Gastrocnemius medialis (tissue), 4 donors: ENCODE measurements at regions not wholly inside any gene's neighbourhood (a gene's known extent, or its start where the extent isn't known, plus 50 kb on each side); places are given as distances from the start of the nearest gene placed in this dataset.

Source experiments
- ATAC-seq, 2 donors: fragments of 150-250 bp; one replicate each; pipeline ENCODE4 v1.9.1; 2016
- DNase-seq, 2 donors: peaks; one replicate each; pipeline ENCODE4 v3.0.0-alpha.2; 2019
- H3K27ac ChIP-seq, 4 donors: fragments of 200-600 bp; sonication (generic); 1 replicate in 1 of 4; 2 replicates in 3 of 4; pipeline ENCODE4 v1.5.1; 2016 to 2018; ENCODE audit warnings: mild to moderate bottlenecking in 2 of 4, moderate library complexity in 1 of 4
- H3K27me3 ChIP-seq, 3 donors: fragments of 200-600 bp; sonication (generic) in 2 of 3; 1 replicate in 1 of 3; 2 replicates in 2 of 3; pipeline versions ENCODE4 v1.5.1 to v1.6.0; 2016 to 2019; ENCODE audit warnings: mild to moderate bottlenecking in 1 of 3, moderate library complexity in 1 of 3
- H3K36me3 ChIP-seq, 2 donors: fragments of 200-600 bp; sonication (generic) in 1 of 2; one replicate each; pipeline ENCODE4 v1.5.1; 2017 to 2018
- H3K4me1 ChIP-seq, 2 donors: fragments of 200-600 bp; sonication (generic) in 1 of 2; one replicate each; pipeline ENCODE4 v1.5.1; 2016 to 2017; ENCODE audit warnings: mild to moderate bottlenecking in 2 of 2
- H3K4me3 ChIP-seq, 4 donors: fragments of 200-600 bp; sonication (generic) in 3 of 4; 1 replicate in 1 of 4; 2 replicates in 3 of 4; pipeline ENCODE4 v1.5.1; 2016 to 2019; ENCODE audit warnings: mild to moderate bottlenecking in 2 of 4
- H3K9me3 ChIP-seq, 3 donors: fragments of 200-600 bp; sonication (generic) in 2 of 3; 1 replicate in 1 of 3; 2 replicates in 2 of 3; pipeline ENCODE4 v1.5.1; 2016 to 2019
- POLR2A ChIP-seq, 2 donors: fragments of 450-650 bp; IDR thresholded peaks; one replicate each; pipeline ENCODE4 v1.6.1; 2017; ENCODE audit warnings: antibody characterized with exemption in 2 of 2, mild to moderate bottlenecking in 2 of 2, moderate library complexity in 2 of 2
- in situ Hi-C, 4 donors: fragments of 200-750 bp; cut with MboI; loops; one replicate each; pipeline versions ENCODE4 v1.15.0 to v1.8.0; 2017; ENCODE audit warnings: low sequenced_read_pairs in 4 of 4
- intact Hi-C: fragments of 100-400 bp; cut with DNase I; formaldehyde crosslinking; loops from one replicate; pipeline ENCODE4 v1.15.1; 2023; ENCODE audit warnings: low total_unique reads
- TF ChIP-seq, protein P1 (sequence below), 5 experiments: fragments of 450-650 bp in 3 of 5; fragments of 200-600 bp in 2 of 5; sonication (generic) in 2 of 5; IDR thresholded peaks in 4 of 5; conservative IDR thresholded peaks in 1 of 5; 1 replicate in 4 of 5; 2 replicates in 1 of 5; pipeline ENCODE4 v1.5.1; 2016 to 2019; ENCODE audit warnings: antibody characterized with exemption in 5 of 5, mild to moderate bottlenecking in 3 of 5, moderate library complexity in 3 of 5

- H3K4me3 ChIP-seq, result no peak overlapping the region
- TF ChIP-seq, protein P1, sequence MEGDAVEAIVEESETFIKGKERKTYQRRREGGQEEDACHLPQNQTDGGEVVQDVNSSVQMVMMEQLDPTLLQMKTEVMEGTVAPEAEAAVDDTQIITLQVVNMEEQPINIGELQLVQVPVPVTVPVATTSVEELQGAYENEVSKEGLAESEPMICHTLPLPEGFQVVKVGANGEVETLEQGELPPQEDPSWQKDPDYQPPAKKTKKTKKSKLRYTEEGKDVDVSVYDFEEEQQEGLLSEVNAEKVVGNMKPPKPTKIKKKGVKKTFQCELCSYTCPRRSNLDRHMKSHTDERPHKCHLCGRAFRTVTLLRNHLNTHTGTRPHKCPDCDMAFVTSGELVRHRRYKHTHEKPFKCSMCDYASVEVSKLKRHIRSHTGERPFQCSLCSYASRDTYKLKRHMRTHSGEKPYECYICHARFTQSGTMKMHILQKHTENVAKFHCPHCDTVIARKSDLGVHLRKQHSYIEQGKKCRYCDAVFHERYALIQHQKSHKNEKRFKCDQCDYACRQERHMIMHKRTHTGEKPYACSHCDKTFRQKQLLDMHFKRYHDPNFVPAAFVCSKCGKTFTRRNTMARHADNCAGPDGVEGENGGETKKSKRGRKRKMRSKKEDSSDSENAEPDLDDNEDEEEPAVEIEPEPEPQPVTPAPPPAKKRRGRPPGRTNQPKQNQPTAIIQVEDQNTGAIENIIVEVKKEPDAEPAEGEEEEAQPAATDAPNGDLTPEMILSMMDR (IDR thresholded peaks at IDR 0.05 in 4 of 5, conservative IDR thresholded peaks at IDR 0.05 in 1 of 5), result no peak
- no peak for TF ChIP-seq POLR2A (IDR thresholded peaks at IDR 0.05)
- intact Hi-C loops, result no loop called here
- DNase-seq (no peak), ATAC-seq (no peak)
- no peaks in the 10 kb centered on the region for H3K4me1 ChIP-seq
- H3K27me3 ChIP-seq, result no peaks in the 10 kb centered on the region
- no peaks in the 10 kb centered on the region for H3K9me3 ChIP-seq
- no peak overlapping the region for H3K27ac ChIP-seq
- no peaks in the 10 kb centered on the region for H3K36me3 ChIP-seq
- in situ Hi-C loops, result no loop called here
These were observed 510.3 kb downstream of the EPHA3 start for GRCh38 chr3:89617706-89618105.

DNA sequence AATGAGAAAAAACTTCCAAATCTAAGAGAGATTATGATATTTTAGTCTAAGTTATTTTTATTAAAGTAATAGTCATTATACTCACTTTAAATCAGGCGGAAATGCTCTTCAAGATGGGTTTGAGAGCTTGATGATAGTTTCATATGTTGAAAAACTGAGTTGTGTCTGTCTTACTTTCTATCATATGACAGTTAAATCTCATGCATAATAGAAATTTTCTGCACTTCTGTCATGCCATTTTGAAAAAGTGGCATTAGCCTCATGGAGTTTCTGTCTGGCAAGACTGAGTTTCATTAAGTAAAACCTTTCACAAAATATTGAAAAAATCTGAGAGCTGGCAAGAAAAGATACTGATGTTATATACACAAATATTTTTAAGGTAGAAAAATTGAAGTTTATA is 511.8 kb downstream of the EPHA3 start:
- Histone ChIP-seq H3K27ac (no peak overlapping the region), H3K36me3 (no peaks in the 10 kb centered on the region), H3K27me3 (no peaks in the 10 kb centered on the region), H3K4me1 (no peaks in the 10 kb centered on the region), H3K4me3 (no peak overlapping the region), H3K9me3 (no peaks in the 10 kb centered on the region)
- DNase-seq, result no peak
- ATAC-seq, result no peak
- TF ChIP-seq POLR2A (IDR thresholded peaks at IDR 0.05), result no peak
- TF ChIP-seq, protein P1 (IDR thresholded peaks at IDR 0.05 in 4 of 5, conservative IDR thresholded peaks at IDR 0.05 in 1 of 5), result no peak
- in situ Hi-C loops, result no loop called here
- intact Hi-C loops, result no loop called here

- in situ Hi-C loops (no loop called here), intact Hi-C loops (no loop called here)
- no peak overlapping the region for H3K4me3 ChIP-seq
- TF ChIP-seq, protein P1 (IDR thresholded peaks at IDR 0.05 in 4 of 5, conservative IDR thresholded peaks at IDR 0.05 in 1 of 5), result no peak
- no peak for TF ChIP-seq POLR2A (IDR thresholded peaks at IDR 0.05)
- no peaks in the 10 kb centered on the region for H3K9me3 ChIP-seq
- no peak for DNase-seq
- ATAC-seq, result no peak
- H3K36me3 ChIP-seq, result no peaks in the 10 kb centered on the region
- H3K27me3 ChIP-seq, result no peaks in the 10 kb centered on the region
- H3K4me1 ChIP-seq, result no peaks in the 10 kb centered on the region
- no peak overlapping the region for H3K27ac ChIP-seq
These were observed 514.8 kb downstream of the EPHA3 start for GRCh38 chr3:89622063-89622700.

DNA sequence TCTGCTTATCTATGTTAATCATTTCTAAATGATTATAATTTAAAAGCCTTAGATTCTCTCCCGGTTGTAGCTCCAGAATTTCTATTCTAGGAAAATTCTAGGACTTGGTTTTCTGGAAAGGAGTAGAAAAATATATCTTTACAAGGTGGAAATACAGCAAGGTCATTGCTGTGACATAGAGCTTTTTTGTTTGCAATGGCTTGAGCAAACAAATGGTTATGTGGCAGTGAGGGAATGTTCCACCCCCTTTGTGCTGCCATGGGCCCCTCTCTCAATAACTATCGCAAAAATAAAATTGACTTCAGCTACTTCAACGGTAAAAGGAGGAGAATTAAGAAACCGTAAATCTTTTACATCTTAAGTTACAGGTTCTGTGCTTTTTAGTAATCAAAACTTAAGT is 517.1 kb downstream of the EPHA3 start:
- DNase-seq, result no peak
- no peak overlapping the region for H3K4me3 ChIP-seq
- ATAC-seq, result no peak

More for the DNA sequence above, 517.1 kb downstream of the EPHA3 start:
- Histone ChIP-seq H3K36me3 (no peaks in the 10 kb centered on the region), H3K4me1 (no peaks in the 10 kb centered on the region), H3K27ac (no peak overlapping the region), H3K27me3 (no peaks in the 10 kb centered on the region), H3K9me3 (no peaks in the 10 kb centered on the region)
- TF ChIP-seq POLR2A (IDR thresholded peaks at IDR 0.05), result no peak
- TF ChIP-seq, protein P1 (IDR thresholded peaks at IDR 0.05 in 4 of 5, conservative IDR thresholded peaks at IDR 0.05 in 1 of 5), result no peak
- intact Hi-C loops, result no loop called here
- in situ Hi-C loops, result no loop called here
